Astrocyte (in vitro differentiated cells and primary cell): ENCODE measurements at regions not wholly inside any gene's neighbourhood (a gene's known extent, or its start where the extent isn't known, plus 50 kb on each side); places are given as distances from the start of the nearest gene placed in this dataset.
A peak's percentile ranks its signal among the peaks of the same experiment; 100 is the strongest.

Experiments
- DNase-seq: peaks from one replicate; pipeline ENCODE4 v3.0.0-alpha.2; 2010; ENCODE audit warnings: low read depth
- FAIRE-seq: peaks from 2 replicates; lab custom pipeline; 2011; peaks lifted over from hg19 to GRCh38; lab: Jason Lieb, UNC
- H2AFZ ChIP-seq: 2 replicates; pipeline ENCODE4 v1.6.0; 2012; ENCODE audit warnings: low read depth, low read length, inconsistent platforms
- H3K27ac ChIP-seq: 2 replicates; pipeline ENCODE4 v1.5.1; 2011; ENCODE audit warnings: low read depth, low read length, inconsistent platforms
- H3K27me3 ChIP-seq: 2 replicates; pipeline ENCODE4 v1.6.0; 2011; ENCODE audit warnings: low read length, inconsistent platforms; ENCODE audit not compliant: insufficient read depth
- H3K36me3 ChIP-seq: 2 replicates; pipeline ENCODE4 v1.5.1; 2011; ENCODE audit warnings: low read length, inconsistent platforms; ENCODE audit not compliant: insufficient read depth
- H3K4me1 ChIP-seq: 2 replicates; pipeline ENCODE4 v1.5.1; 2011; ENCODE audit warnings: low read length, inconsistent platforms; ENCODE audit not compliant: insufficient read depth
- H3K4me2 ChIP-seq: 2 replicates; pipeline ENCODE4 v1.6.0; 2012; ENCODE audit warnings: low read length, inconsistent platforms
- H3K4me3 ChIP-seq: 2 replicates; pipeline ENCODE4 v1.5.1; 2011; ENCODE audit warnings: low read depth, mild to moderate bottlenecking, low read length, inconsistent platforms; ENCODE audit not compliant: insufficient read depth
- H3K79me2 ChIP-seq: 2 replicates; pipeline ENCODE4 v1.6.0; 2012; ENCODE audit warnings: mild to moderate bottlenecking, low read length, inconsistent platforms; ENCODE audit not compliant: insufficient read depth
- H3K9ac ChIP-seq: 2 replicates; pipeline ENCODE4 v1.6.0; 2012; ENCODE audit warnings: mild to moderate bottlenecking, low read length, inconsistent platforms
- H3K9me3 ChIP-seq: 2 replicates; pipeline ENCODE4 v1.5.1; 2012; ENCODE audit warnings: low read depth, mild to moderate bottlenecking, low read length, inconsistent platforms; ENCODE audit not compliant: insufficient read depth
- H4K20me1 ChIP-seq: 2 replicates; pipeline ENCODE4 v1.6.0; 2012; ENCODE audit warnings: low read length, inconsistent platforms; ENCODE audit not compliant: insufficient read depth
- H3K27ac Mint-ChIP-seq: one replicate; pipeline ENCODE4 v1.8.0; 2021; ENCODE audit warnings: mild to moderate bottlenecking, mixed read lengths; ENCODE audit not compliant: unreplicated experiment
- H3K27me3 Mint-ChIP-seq: one replicate; pipeline ENCODE4 v1.8.0; 2021; ENCODE audit warnings: low read depth, mixed read lengths; ENCODE audit not compliant: unreplicated experiment
- H3K36me3 Mint-ChIP-seq: one replicate; pipeline ENCODE4 v1.8.0; 2021; ENCODE audit warnings: low read depth, mixed read lengths; ENCODE audit not compliant: unreplicated experiment
- H3K4me1 Mint-ChIP-seq: one replicate; pipeline ENCODE4 v1.8.0; 2021; ENCODE audit warnings: low read depth, mixed read lengths; ENCODE audit not compliant: unreplicated experiment
- H3K4me3 Mint-ChIP-seq: one replicate; pipeline ENCODE4 v1.8.0; 2021; ENCODE audit warnings: mild to moderate bottlenecking, moderate library complexity, mixed read lengths; ENCODE audit not compliant: unreplicated experiment
- H3K9me3 Mint-ChIP-seq: one replicate; pipeline ENCODE4 v1.8.0; 2021; ENCODE audit warnings: mild to moderate bottlenecking, mixed read lengths; ENCODE audit not compliant: unreplicated experiment
- CTCF ChIP-seq: IDR thresholded peaks from 2 replicates; pipeline ENCODE4 v1.5.1; 2011; ENCODE audit warnings: low read depth, mild to moderate bottlenecking, inconsistent platforms, low read length, moderate library complexity; ENCODE audit not compliant: insufficient read depth
- EZH2 ChIP-seq: IDR thresholded peaks from 2 replicates; pipeline ENCODE4 v1.6.1; 2012; ENCODE audit warnings: mild to moderate bottlenecking, low read length, inconsistent platforms; ENCODE audit not compliant: insufficient read depth

DNA sequence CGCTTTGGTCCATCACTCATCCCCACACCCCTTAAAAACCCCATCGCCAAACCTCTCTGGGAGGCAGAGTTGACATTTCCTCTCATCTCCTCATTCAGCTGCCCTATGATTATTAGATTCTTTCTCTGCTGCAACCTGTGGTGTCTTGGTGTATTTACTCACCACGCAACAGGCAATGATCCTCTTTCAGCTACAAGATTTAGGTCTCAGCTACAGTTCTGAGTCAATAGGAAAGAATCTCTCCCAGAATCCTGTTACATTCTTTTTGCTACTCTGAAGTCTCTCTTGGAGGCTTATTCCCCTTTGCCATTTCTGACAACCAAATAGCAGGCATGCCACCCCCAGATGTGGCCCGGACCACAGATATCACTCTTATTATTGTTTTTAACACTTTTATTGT, 468.3 kb upstream of the GYPC start:
- Mint-ChIP-seq H3K4me1 (peaks cover 22% of the 10 kb centered on the region), H3K9me3 (no peaks in the 10 kb centered on the region), H3K36me3 (no peaks in the 10 kb centered on the region), H3K4me3 (no peak overlapping the region), H3K27me3 (no peaks in the 10 kb centered on the region), H3K27ac (peak overlapping the region; percentile 86)
- no peaks in the 10 kb centered on the region for H3K79me2 ChIP-seq
- DNase-seq (no peak), FAIRE-seq (no peak)
- H3K9me3 ChIP-seq = peaks cover 5% of the 10 kb centered on the region
- H3K27ac ChIP-seq = no peak overlapping the region
- no peak overlapping the region for H3K9ac ChIP-seq
- H2AFZ ChIP-seq = no peak overlapping the region
- H3K4me3 ChIP-seq = no peak overlapping the region
- H3K4me2 ChIP-seq = no peak overlapping the region
- H3K36me3 ChIP-seq = no peaks in the 10 kb centered on the region
- no peaks in the 10 kb centered on the region for H4K20me1 ChIP-seq
- H3K4me1 ChIP-seq = no peaks in the 10 kb centered on the region
- H3K27me3 ChIP-seq = no peaks in the 10 kb centered on the region
- no peak for TF ChIP-seq EZH2
- no peak for TF ChIP-seq CTCF

GRCh38 chr2:126189527-126189926, 466.4 kb upstream of the GYPC start:
- Mint-ChIP-seq H3K36me3 (no peaks in the 10 kb centered on the region), H3K27ac (no peak overlapping the region), H3K4me1 (peaks cover 22% of the 10 kb centered on the region), H3K27me3 (no peaks in the 10 kb centered on the region), H3K9me3 (no peaks in the 10 kb centered on the region), H3K4me3 (no peak overlapping the region)
- H3K4me3 ChIP-seq = no peak overlapping the region
- no peaks in the 10 kb centered on the region for H4K20me1 ChIP-seq
- TF ChIP-seq CTCF (no peak), EZH2 (no peak)
- H3K36me3 ChIP-seq = no peaks in the 10 kb centered on the region
- no peak overlapping the region for H3K27ac ChIP-seq
- no peaks in the 10 kb centered on the region for H3K4me1 ChIP-seq
- H3K4me2 ChIP-seq = no peak overlapping the region
- peaks cover 3% of the 10 kb centered on the region for H3K9me3 ChIP-seq
- no peak overlapping the region for H3K9ac ChIP-seq
- H2AFZ ChIP-seq = no peak overlapping the region
- no peaks in the 10 kb centered on the region for H3K79me2 ChIP-seq
- FAIRE-seq (no peak), DNase-seq (no peak)
- H3K27me3 ChIP-seq = no peaks in the 10 kb centered on the region

- TF ChIP-seq EZH2 = no peak
- TF ChIP-seq CTCF = no peak
- Histone ChIP-seq H3K27me3 (no peaks in the 10 kb centered on the region), H3K4me3 (no peak overlapping the region), H4K20me1 (no peaks in the 10 kb centered on the region), H3K4me1 (no peaks in the 10 kb centered on the region), H3K4me2 (no peak overlapping the region), H3K36me3 (no peaks in the 10 kb centered on the region), H3K27ac (no peak overlapping the region), H3K9ac (no peak overlapping the region), H2AFZ (no peak overlapping the region), H3K9me3 (no peaks in the 10 kb centered on the region), H3K79me2 (no peaks in the 10 kb centered on the region)
- H3K36me3 Mint-ChIP-seq = no peaks in the 10 kb centered on the region
- H3K4me3 Mint-ChIP-seq = no peak overlapping the region
- DNase-seq = no peak
- H3K27ac Mint-ChIP-seq = no peak overlapping the region
- H3K27me3 Mint-ChIP-seq = peaks cover 4% of the 10 kb centered on the region
- H3K9me3 Mint-ChIP-seq = peaks cover 9% of the 10 kb centered on the region
- H3K4me1 Mint-ChIP-seq = peaks cover 3% of the 10 kb centered on the region
- no peak for FAIRE-seq
Observed at GRCh38 chr2:126200538-126200937, 455.4 kb upstream of the GYPC start.
